ENCODE measurements at regions not wholly inside any gene's neighbourhood (a gene's known extent, or its start where the extent isn't known, plus 50 kb on each side); places are given as distances from the start of the nearest gene placed in this dataset.

DNA sequence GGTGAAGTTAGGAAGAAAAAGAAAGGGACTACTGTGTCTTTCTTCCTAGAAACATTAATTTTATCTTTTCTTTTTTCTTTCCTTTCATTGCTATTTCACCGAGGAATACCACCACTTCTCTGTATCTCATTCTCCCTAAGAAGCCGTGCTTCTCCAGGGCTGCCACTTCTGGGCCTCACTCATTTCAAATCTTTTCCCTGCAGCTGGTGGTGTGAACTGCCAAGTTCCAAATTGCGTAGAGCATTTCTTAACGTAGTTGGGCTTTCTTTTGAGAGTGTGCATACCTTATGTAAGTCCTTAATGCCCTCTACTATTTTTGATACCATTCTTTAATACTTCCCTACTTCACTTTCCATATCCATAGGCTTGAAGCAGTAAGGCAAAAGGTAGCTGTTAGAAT lies 66.7 kb upstream of the CYP1B1 start:
- TF ChIP-seq POLR2AphosphoS5 (IDR thresholded peaks at IDR 0.05; ENCODE audit: low read depth, low read length) (no peak), POLR2A (IDR thresholded peaks at IDR 0.05; ENCODE audit: low read depth, low read length) (no peak), TAF1 (IDR thresholded peaks at IDR 0.05; ENCODE audit: low read depth, low read length) (no peak), SPI1 (IDR thresholded peaks at IDR 0.05; ENCODE audit: low read depth, low read length) (no peak)

Measured in GM12891 (cell line).